ENCODE measurements at regions not wholly inside any gene's neighbourhood (a gene's known extent, or its start where the extent isn't known, plus 50 kb on each side); places are given as distances from the start of the nearest gene placed in this dataset.

DNA sequence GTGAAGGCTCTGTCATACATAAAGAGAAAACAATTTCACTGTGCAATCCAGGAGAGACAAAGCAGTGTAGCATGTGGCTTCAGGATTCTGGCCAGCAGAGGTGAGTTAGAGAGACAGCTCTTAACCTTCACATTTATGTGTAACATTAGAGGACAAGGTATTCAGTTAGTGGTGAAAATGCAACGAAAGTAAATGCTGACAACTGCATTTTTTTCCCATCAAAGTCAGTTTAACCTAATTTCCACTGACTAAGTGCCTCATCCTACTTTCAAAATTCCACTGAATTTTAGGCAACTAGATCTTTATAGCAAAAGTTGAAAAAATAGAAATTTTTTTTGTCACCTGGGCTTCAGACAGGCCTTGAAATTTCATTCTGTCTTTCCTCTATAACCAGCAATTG is 130.8 kb upstream of the LNX1 start:
- TF ChIP-seq, protein P1, sequence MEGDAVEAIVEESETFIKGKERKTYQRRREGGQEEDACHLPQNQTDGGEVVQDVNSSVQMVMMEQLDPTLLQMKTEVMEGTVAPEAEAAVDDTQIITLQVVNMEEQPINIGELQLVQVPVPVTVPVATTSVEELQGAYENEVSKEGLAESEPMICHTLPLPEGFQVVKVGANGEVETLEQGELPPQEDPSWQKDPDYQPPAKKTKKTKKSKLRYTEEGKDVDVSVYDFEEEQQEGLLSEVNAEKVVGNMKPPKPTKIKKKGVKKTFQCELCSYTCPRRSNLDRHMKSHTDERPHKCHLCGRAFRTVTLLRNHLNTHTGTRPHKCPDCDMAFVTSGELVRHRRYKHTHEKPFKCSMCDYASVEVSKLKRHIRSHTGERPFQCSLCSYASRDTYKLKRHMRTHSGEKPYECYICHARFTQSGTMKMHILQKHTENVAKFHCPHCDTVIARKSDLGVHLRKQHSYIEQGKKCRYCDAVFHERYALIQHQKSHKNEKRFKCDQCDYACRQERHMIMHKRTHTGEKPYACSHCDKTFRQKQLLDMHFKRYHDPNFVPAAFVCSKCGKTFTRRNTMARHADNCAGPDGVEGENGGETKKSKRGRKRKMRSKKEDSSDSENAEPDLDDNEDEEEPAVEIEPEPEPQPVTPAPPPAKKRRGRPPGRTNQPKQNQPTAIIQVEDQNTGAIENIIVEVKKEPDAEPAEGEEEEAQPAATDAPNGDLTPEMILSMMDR (IDR thresholded peaks at IDR 0.05) = no peak
- TF ChIP-seq POLR2A (IDR thresholded peaks at IDR 0.05) (no peak), POLR2AphosphoS5 (IDR thresholded peaks at IDR 0.05) (no peak)
- Histone ChIP-seq H3K27me3 (no peaks in the 10 kb centered on the region), H3K36me3 (no peaks in the 10 kb centered on the region)

DNA sequence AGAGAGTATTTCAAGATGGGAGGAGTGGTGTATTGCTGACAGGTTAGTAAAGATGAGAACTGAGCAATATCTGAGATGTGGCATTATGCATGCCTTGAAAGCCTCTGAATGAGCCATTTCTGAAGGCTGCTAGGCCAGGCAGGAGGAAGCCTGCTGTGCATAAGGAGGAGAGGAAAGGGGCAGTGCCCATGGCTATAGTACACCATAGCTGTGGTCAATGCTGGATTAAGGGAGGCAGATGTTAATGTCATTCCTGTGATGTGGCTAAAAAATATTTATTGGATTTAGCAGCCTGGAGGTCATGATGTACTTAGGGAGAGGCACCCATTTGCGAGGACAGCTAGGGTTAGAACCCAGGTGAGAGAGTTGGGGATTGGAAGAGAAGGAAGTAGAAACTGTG is 130.0 kb upstream of the LNX1 start:
- intact Hi-C loops (cut with DNase I; ENCODE audit: low total_unique reads) = no loop called here
- TF ChIP-seq POLR2A (IDR thresholded peaks at IDR 0.05) = no peak
- TF ChIP-seq, protein P1 (IDR thresholded peaks at IDR 0.05) = no peak
- no peak for TF ChIP-seq POLR2AphosphoS5 (IDR thresholded peaks at IDR 0.05)
- Histone ChIP-seq H3K9me3 (no peaks in the 10 kb centered on the region), H3K4me3 (no peak overlapping the region), H3K27me3 (no peaks in the 10 kb centered on the region), H3K4me1 (no peaks in the 10 kb centered on the region), H3K36me3 (no peaks in the 10 kb centered on the region), H3K27ac (no peak overlapping the region)
- no peak for DNase-seq (ENCODE audit: low spot score in 2 of 2)

More for the DNA sequence above, 130.8 kb upstream of the LNX1 start:
- intact Hi-C loops (cut with DNase I; ENCODE audit: low total_unique reads) = no loop called here
- Histone ChIP-seq H3K4me1 (no peaks in the 10 kb centered on the region), H3K27ac (no peak overlapping the region), H3K9me3 (no peaks in the 10 kb centered on the region), H3K4me3 (no peak overlapping the region)
- no peak for DNase-seq (ENCODE audit: low spot score in 2 of 2)

DNA sequence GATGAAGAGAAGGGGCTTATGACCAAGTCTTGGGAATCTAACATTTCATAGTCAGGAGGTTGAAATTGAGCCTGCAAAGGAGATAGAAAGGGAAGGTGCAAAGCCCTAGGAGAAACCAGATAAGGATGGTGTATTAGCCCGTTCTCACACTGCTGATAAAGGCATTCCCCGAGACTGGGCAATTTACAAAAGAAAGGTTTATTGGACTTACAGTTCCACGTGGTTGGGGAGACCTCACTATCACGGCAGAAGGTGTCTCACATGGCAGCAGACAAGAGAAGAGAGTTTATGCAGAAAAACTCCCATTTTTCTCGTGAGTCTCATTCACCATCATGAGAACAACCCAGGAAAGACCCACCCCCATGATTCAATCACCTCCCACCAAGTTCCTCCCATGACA is 129.5 kb upstream of the LNX1 start:
- H3K4me3 ChIP-seq = no peak overlapping the region
- no peaks in the 10 kb centered on the region for H3K9me3 ChIP-seq
- no peak for DNase-seq (ENCODE audit: low spot score in 2 of 2)
- H3K4me1 ChIP-seq = no peaks in the 10 kb centered on the region
- intact Hi-C loops (cut with DNase I; ENCODE audit: low total_unique reads) = no loop called here
- H3K36me3 ChIP-seq = no peaks in the 10 kb centered on the region
- no peak overlapping the region for H3K27ac ChIP-seq
- H3K27me3 ChIP-seq = no peaks in the 10 kb centered on the region
- TF ChIP-seq, protein P1 (IDR thresholded peaks at IDR 0.05) = no peak
- no peak for TF ChIP-seq POLR2A (IDR thresholded peaks at IDR 0.05)
- TF ChIP-seq POLR2AphosphoS5 (IDR thresholded peaks at IDR 0.05) = no peak

DNA sequence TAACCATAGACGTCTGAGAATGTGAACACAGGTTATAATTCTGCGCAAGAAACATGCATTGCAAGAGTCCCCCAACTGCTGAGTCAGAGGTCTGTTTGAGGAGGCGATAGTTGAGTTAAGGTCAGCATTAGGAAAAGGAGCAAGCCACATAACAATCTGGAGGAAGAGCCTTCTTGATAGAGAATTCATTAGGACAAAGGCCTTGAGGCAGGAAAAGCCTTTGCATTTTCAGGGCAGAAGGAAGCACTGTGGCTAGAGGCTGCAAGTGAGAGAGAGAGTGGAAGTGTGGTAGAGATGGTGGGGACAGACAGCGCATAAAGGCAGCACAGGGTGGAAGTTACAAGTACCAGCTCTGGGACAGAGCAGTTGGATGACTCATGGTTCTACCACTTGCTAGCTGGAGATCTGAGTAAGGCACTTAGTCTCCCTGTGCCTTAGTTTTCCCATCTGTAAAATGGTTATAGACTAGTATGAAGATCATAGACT is 125.8 kb upstream of the LNX1 start:
- H3K27ac ChIP-seq = no peak overlapping the region
- no peaks in the 10 kb centered on the region for H3K27me3 ChIP-seq
- DNase-seq (ENCODE audit: low spot score in 2 of 2) = no peak
- H3K4me3 ChIP-seq = no peak overlapping the region
- H3K4me1 ChIP-seq = no peaks in the 10 kb centered on the region
- TF ChIP-seq POLR2A (IDR thresholded peaks at IDR 0.05) (no peak), POLR2AphosphoS5 (IDR thresholded peaks at IDR 0.05) (no peak)
- TF ChIP-seq, protein P1 (IDR thresholded peaks at IDR 0.05) = no peak
- no peaks in the 10 kb centered on the region for H3K36me3 ChIP-seq
- intact Hi-C loops (cut with DNase I; ENCODE audit: low total_unique reads) = no loop called here
- H3K9me3 ChIP-seq = no peaks in the 10 kb centered on the region

DNA sequence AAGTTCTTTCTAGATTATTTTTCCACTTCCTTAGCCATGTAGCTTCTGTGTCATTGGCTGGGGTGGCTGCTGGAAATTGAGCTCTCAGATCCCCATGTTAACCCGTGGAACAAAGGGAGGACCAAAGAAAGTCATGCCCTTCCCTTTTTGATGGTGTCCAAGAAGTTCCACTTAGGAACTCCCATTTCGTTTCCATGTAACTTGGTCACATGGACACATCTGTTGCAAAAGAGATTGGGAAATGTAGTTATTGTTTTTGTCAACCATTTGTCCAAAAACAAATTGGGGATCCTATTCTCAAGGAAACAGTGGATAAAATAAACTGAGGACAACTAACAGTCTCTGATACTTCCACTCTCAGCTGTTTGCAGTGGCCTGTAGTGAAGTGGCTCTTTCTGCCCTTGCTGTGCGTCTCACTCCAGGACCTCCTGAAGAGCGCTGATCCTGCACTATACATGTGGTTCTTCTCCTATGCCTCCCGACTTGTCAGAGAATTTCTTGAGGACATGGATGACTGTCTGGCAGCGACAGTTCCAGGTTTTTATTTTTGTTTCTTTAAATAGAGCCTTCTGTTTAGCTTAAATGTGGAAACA is 125.3 kb upstream of the LNX1 start:
- Histone ChIP-seq H3K36me3 (no peaks in the 10 kb centered on the region), H3K4me3 (no peak overlapping the region), H3K4me1 (no peaks in the 10 kb centered on the region), H3K27me3 (no peaks in the 10 kb centered on the region), H3K9me3 (no peaks in the 10 kb centered on the region), H3K27ac (no peak overlapping the region)
- DNase-seq (ENCODE audit: low spot score in 2 of 2) = no peak
- TF ChIP-seq, protein P1 (IDR thresholded peaks at IDR 0.05) = no peak
- no peak for TF ChIP-seq POLR2AphosphoS5 (IDR thresholded peaks at IDR 0.05)
- intact Hi-C loops (cut with DNase I; ENCODE audit: low total_unique reads) = no loop called here
